DND-41 (cell line): ENCODE measurements at regions not wholly inside any gene's neighbourhood (a gene's known extent, or its start where the extent isn't known, plus 50 kb on each side); places are given as distances from the start of the nearest gene placed in this dataset.

ENCODE experiments used
- CTCF ChIP-seq: IDR thresholded peaks from 2 replicates; pipeline ENCODE4 v1.5.1; 2012; ENCODE audit warnings: borderline replicate concordance, low read length, moderate library complexity, mild to moderate bottlenecking; ENCODE audit not compliant: poor library complexity, severe bottlenecking; ENCODE audit errors: extremely low read depth
- EZH2 ChIP-seq: IDR thresholded peaks from 3 replicates; pipeline ENCODE4 v1.6.1; 2012; ENCODE audit warnings: borderline replicate concordance, low read depth, mild to moderate bottlenecking, moderate library complexity, low read length, inconsistent platforms; ENCODE audit not compliant: severe bottlenecking

GRCh38 chr10:125531465-125531864 lies 151.5 kb downstream of the TEX36 start:
- no peak for TF ChIP-seq CTCF
- TF ChIP-seq EZH2 = no peak
